H9 (cell line): ENCODE measurements at regions not wholly inside any gene's neighbourhood (a gene's known extent, or its start where the extent isn't known, plus 50 kb on each side); places are given as distances from the start of the nearest gene placed in this dataset.

Experiments used
- DNase-seq: peaks from one replicate; pipeline ENCODE4 v3.0.0-alpha.2; 2017
- H2AFZ ChIP-seq: one replicate; pipeline ENCODE4 v1.6.1; 2013; ENCODE audit warnings: mild to moderate bottlenecking, low read length, control low read depth, moderate library complexity
- H2AK5ac ChIP-seq: 2 replicates; pipeline ENCODE4 v1.6.1; 2013; ENCODE audit warnings: low read length, control low read depth, mixed read lengths; ENCODE audit not compliant: insufficient read length
- H2BK120ac ChIP-seq: one replicate; pipeline ENCODE4 v1.6.1; 2013; ENCODE audit warnings: low read depth, mild to moderate bottlenecking, low read length, control low read depth, inconsistent platforms; ENCODE audit not compliant: poor library complexity, severe bottlenecking
- H2BK12ac ChIP-seq: 2 replicates; pipeline ENCODE4 v1.6.1; 2013; ENCODE audit warnings: low read length, control low read depth, mixed read lengths, low read depth; ENCODE audit not compliant: insufficient read length
- H2BK15ac ChIP-seq: 2 replicates; pipeline ENCODE4 v1.6.1; 2013; ENCODE audit warnings: low read depth, low read length, control low read depth
- H2BK20ac ChIP-seq: one replicate; pipeline ENCODE4 v1.6.1; 2013; ENCODE audit warnings: low read depth, mild to moderate bottlenecking, low read length, control low read depth, inconsistent platforms; ENCODE audit not compliant: poor library complexity, severe bottlenecking
- H2BK5ac ChIP-seq: 2 replicates; pipeline ENCODE4 v1.6.1; 2013; ENCODE audit warnings: low read length, control low read depth, mixed read lengths; ENCODE audit not compliant: insufficient read length
- H3K14ac ChIP-seq: 2 replicates; pipeline ENCODE4 v1.6.1; 2013; ENCODE audit warnings: low read length, control low read depth; ENCODE audit not compliant: insufficient read depth
- H3K18ac ChIP-seq: 2 replicates; pipeline ENCODE4 v1.6.1; 2013; ENCODE audit warnings: low read depth, mild to moderate bottlenecking, mixed read lengths, low read length, control low read depth; ENCODE audit not compliant: insufficient read length
- H3K23ac ChIP-seq: 2 replicates; pipeline ENCODE4 v1.6.1; 2013; ENCODE audit warnings: low read length, control low read depth, mixed read lengths, low read depth; ENCODE audit not compliant: insufficient read length
- H3K23me2 ChIP-seq: 2 replicates; pipeline ENCODE4 v1.6.1; 2013; ENCODE audit warnings: low read depth, mild to moderate bottlenecking, mixed read lengths, low read length, control low read depth; ENCODE audit not compliant: insufficient read length, poor library complexity, severe bottlenecking
- H3K27ac ChIP-seq: 2 replicates; pipeline ENCODE4 v1.5.1; 2013; ENCODE audit warnings: low read length, control low read depth, mixed read lengths, low read depth; ENCODE audit not compliant: insufficient read length
- H3K27me3 ChIP-seq: 2 replicates; pipeline ENCODE4 v1.6.1; 2013; ENCODE audit warnings: low read length, control low read depth, inconsistent platforms; ENCODE audit not compliant: insufficient read depth
- H3K4ac ChIP-seq: 2 replicates; pipeline ENCODE4 v1.6.1; 2013; ENCODE audit warnings: low read depth, mild to moderate bottlenecking, control low read depth, inconsistent platforms, low read length, moderate library complexity
- H3K4me1 ChIP-seq: 2 replicates; pipeline ENCODE4 v1.6.1; 2013; ENCODE audit warnings: low read length, control low read depth, inconsistent platforms; ENCODE audit not compliant: insufficient read depth
- H3K4me2 ChIP-seq: 2 replicates; pipeline ENCODE4 v1.6.1; 2013; ENCODE audit warnings: low read length, control low read depth, mixed read lengths; ENCODE audit not compliant: insufficient read length, insufficient read depth
- H3K56ac ChIP-seq: 2 replicates; pipeline ENCODE4 v1.6.1; 2013; ENCODE audit warnings: low read depth, mild to moderate bottlenecking, mixed read lengths, low read length, control low read depth; ENCODE audit not compliant: insufficient read length
- H3K79me1 ChIP-seq: 2 replicates; pipeline ENCODE4 v1.6.1; 2013; ENCODE audit warnings: low read depth, mild to moderate bottlenecking, moderate library complexity, low read length, control low read depth, inconsistent platforms; ENCODE audit not compliant: insufficient read depth, poor library complexity, severe bottlenecking
- H3K79me2 ChIP-seq: 2 replicates; pipeline ENCODE4 v1.6.1; 2013; ENCODE audit warnings: low read length, control low read depth, inconsistent platforms; ENCODE audit not compliant: insufficient read depth
- H3K9ac ChIP-seq: 2 replicates; pipeline ENCODE4 v1.6.1; 2013; ENCODE audit warnings: low read length, control low read depth, mixed read lengths; ENCODE audit not compliant: insufficient read length; ENCODE audit errors: extremely low read depth
- H3K9me3 ChIP-seq: one replicate; pipeline ENCODE4 v1.6.1; 2013; ENCODE audit warnings: low read depth, low read length, inconsistent platforms; ENCODE audit not compliant: control insufficient read depth
- H3T11ph ChIP-seq: one replicate; pipeline ENCODE4 v1.6.1; 2013; ENCODE audit warnings: mild to moderate bottlenecking, low read length, control low read depth, inconsistent platforms
- H4K20me1 ChIP-seq: one replicate; pipeline ENCODE4 v1.6.1; 2013; ENCODE audit not compliant: control insufficient read depth, insufficient read length, insufficient read depth
- H4K5ac ChIP-seq: 2 replicates; pipeline ENCODE4 v1.6.1; 2013; ENCODE audit warnings: low read depth, mild to moderate bottlenecking, mixed read lengths, low read length, control low read depth; ENCODE audit not compliant: insufficient read length
- H4K8ac ChIP-seq: replicated peaks from 2 replicates; pipeline ENCODE4 v1.6.1; 2013; ENCODE audit warnings: low read length, control low read depth, mixed read lengths, low read depth; ENCODE audit not compliant: insufficient read length
- H4K91ac ChIP-seq: 2 replicates; pipeline ENCODE4 v1.6.1; 2013; ENCODE audit warnings: low read depth, mild to moderate bottlenecking, moderate library complexity, mixed read lengths, low read length, control low read depth; ENCODE audit not compliant: insufficient read length
- H3K27ac Mint-ChIP-seq, 3 experiments: 2 replicates in 2 of 3; 3 replicates in 1 of 3; pipeline ENCODE4 v1.8.0; 2020 to 2021; ENCODE audit warnings: mixed read lengths in 3 of 3, mild to moderate bottlenecking in 1 of 3, moderate library complexity in 1 of 3
- H3K27me3 Mint-ChIP-seq: 2 replicates; pipeline ENCODE4 v1.8.0; 2021; ENCODE audit warnings: low read depth, mild to moderate bottlenecking, moderate library complexity, mixed read lengths
- H3K36me3 Mint-ChIP-seq, 3 experiments: 2 replicates in 2 of 3; 3 replicates in 1 of 3; pipeline ENCODE4 v1.8.0; 2020 to 2021; ENCODE audit warnings: low read depth in 3 of 3, mixed read lengths in 3 of 3; ENCODE audit not compliant: insufficient read depth in 1 of 3
- H3K4me1 Mint-ChIP-seq, 2 experiments: 2 replicates each; pipeline ENCODE4 v1.8.0; 2020; ENCODE audit warnings: mixed read lengths in 2 of 2
- H3K4me3 Mint-ChIP-seq, 2 experiments: 2 replicates in 1 of 2; 3 replicates in 1 of 2; pipeline ENCODE4 v1.8.0; 2020 to 2021; ENCODE audit warnings: mild to moderate bottlenecking in 2 of 2, mixed read lengths in 2 of 2, moderate library complexity in 1 of 2
- H3K9me3 Mint-ChIP-seq, 2 experiments: 2 replicates in 1 of 2; 3 replicates in 1 of 2; pipeline ENCODE4 v1.8.0; 2020; ENCODE audit warnings: mild to moderate bottlenecking in 2 of 2, mixed read lengths in 2 of 2, moderate library complexity in 1 of 2
- CTCF ChIP-seq: fragments of 200-600 bp; sonication (generic); conservative IDR thresholded peaks from 3 replicates; pipeline ENCODE4 v1.8.0; 2021; ENCODE audit warnings: antibody characterized with exemption, mild to moderate bottlenecking
- WGBS: extraction: QIAGEN DNeasy Blood & Tissue Kit; methylation state at CpG from one replicate; pipeline ENCODE4 v1.1.7; 2013; ENCODE audit warnings: missing lambda C conversion rate, low lambda C conversion rate, mixed read lengths; ENCODE audit not compliant: insufficient read length; ENCODE audit errors: extremely low coverage; 5-methylcytosine and 5-hydroxymethylcytosine counted together

- no peak overlapping the region for H3T11ph ChIP-seq
- H3K4me1 ChIP-seq: peaks cover 10% of the 10 kb centered on the region; the same call in 1 of the 2 replicates
- H4K5ac ChIP-seq: no peak overlapping the region
- no peaks in the 10 kb centered on the region for H3K79me1 ChIP-seq
- H2AK5ac ChIP-seq: no peak overlapping the region
- peaks cover 3 to 5% of the 10 kb centered on the region in 2 experiments; a peak in 2 of 5 replicates for H3K9me3 Mint-ChIP-seq
- no peak overlapping the region for H2BK120ac ChIP-seq
- H3K27me3 ChIP-seq: no peaks in the 10 kb centered on the region
- H3K14ac ChIP-seq: no peak overlapping the region
- WGBS: no CpG with 5 or more reads among the region's 1 CpG
- no peak overlapping the region for H2BK15ac ChIP-seq
- no peak for DNase-seq
- peaks cover 0 to 5% (median 0%) of the 10 kb centered on the region in 3 experiments; a peak in 4 of 7 replicates for H3K36me3 Mint-ChIP-seq
- peak overlapping the region in 1 of 3 experiments; percentile 78; a peak in 1 of 7 replicates for H3K27ac Mint-ChIP-seq
- H3K27ac ChIP-seq: no peak overlapping the region
- no peak overlapping the region for H4K8ac ChIP-seq
- no peak overlapping the region for H3K4me2 ChIP-seq
- H3K4me3 Mint-ChIP-seq: no peak overlapping the region
- no peak overlapping the region for H3K23ac ChIP-seq
- no peaks in the 10 kb centered on the region for H3K27me3 Mint-ChIP-seq
- H3K4ac ChIP-seq: no peak overlapping the region
- H3K18ac ChIP-seq: no peak overlapping the region
- H2BK20ac ChIP-seq: no peak overlapping the region
- H3K79me2 ChIP-seq: no peaks in the 10 kb centered on the region
- no peaks in the 10 kb centered on the region for H4K20me1 ChIP-seq
- no peak overlapping the region for H4K91ac ChIP-seq
- H3K23me2 ChIP-seq: no peaks in the 10 kb centered on the region
- H3K56ac ChIP-seq: no peak overlapping the region
- H3K4me1 Mint-ChIP-seq: peaks cover 49 to 61% of the 10 kb centered on the region in 2 experiments
- no peak overlapping the region for H2BK12ac ChIP-seq
- H2BK5ac ChIP-seq: no peak overlapping the region
- TF ChIP-seq CTCF: no peak
- H2AFZ ChIP-seq: no peak overlapping the region
- no peak overlapping the region for H3K9ac ChIP-seq
- no peaks in the 10 kb centered on the region for H3K9me3 ChIP-seq
Measured at GRCh38 chr9:7242126-7242525, 484.4 kb downstream of the KDM4C start.
